NCI-H128 (cell line): ENCODE measurements at regions not wholly inside any gene's neighbourhood (a gene's known extent, or its start where the extent isn't known, plus 50 kb on each side); places are given as distances from the start of the nearest gene placed in this dataset.

Source experiments
- DNase-seq: peaks from one replicate; lab custom pipeline; 2025; ENCODE audit not compliant: unreplicated experiment; lab: John Stamatoyannopoulos, UW

DNA sequence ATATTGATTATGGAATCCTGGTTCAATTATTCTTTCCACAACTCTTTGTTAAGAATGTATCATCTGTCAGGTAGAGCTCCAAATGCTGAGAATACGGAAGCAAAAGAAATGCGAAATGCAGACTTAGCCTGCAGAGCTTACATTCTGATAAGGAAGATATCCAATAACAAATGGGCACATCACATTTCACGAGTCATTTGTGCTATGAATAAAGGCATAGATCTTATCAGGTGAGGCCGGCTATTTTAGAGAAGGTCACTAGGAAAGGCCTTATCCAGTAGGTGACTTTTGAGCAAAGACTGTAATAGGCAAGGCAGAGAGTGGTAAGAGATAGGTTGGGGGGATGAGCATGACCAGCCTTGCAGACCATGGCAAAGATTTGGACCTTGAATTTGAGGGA lies 174.3 kb upstream of the SERPINE2 start:
- DNase-seq, result no peak

GRCh38 chr2:224211791-224212190 lies 172.7 kb upstream of the SERPINE2 start:
- no peak for DNase-seq

GRCh38 chr2:224211181-224211480 lies 172.0 kb upstream of the SERPINE2 start:
- DNase-seq, result no peak

GRCh38 chr2:224210286-224211180 lies 171.4 kb upstream of the SERPINE2 start:
- no peak for DNase-seq

GRCh38 chr2:224209555-224210285 lies 170.6 kb upstream of the SERPINE2 start:
- no peak for DNase-seq

- DNase-seq, result no peak
Measured at GRCh38 chr2:224208443-224208842, 169.4 kb upstream of the SERPINE2 start.

DNA sequence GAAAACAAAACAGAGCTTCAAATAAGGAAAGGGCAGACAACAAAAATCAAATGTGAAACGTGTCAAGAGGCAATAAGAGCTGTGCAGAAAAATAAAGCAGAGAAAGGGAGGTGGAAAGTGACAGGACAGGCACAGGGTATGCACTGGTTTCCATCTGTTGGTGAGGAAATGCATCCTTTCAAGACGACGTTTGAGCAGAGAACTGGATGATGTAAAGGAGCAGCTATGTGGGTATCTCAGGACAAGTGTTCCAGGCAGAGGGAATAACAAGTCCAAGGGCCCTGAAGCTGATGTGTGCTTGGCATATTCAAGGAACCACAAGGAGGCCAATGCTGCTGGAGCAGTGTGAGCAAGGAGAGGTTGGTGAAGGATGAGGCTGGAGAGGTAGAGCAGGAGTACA lies 168.9 kb upstream of the SERPINE2 start:
- no peak for DNase-seq

DNA sequence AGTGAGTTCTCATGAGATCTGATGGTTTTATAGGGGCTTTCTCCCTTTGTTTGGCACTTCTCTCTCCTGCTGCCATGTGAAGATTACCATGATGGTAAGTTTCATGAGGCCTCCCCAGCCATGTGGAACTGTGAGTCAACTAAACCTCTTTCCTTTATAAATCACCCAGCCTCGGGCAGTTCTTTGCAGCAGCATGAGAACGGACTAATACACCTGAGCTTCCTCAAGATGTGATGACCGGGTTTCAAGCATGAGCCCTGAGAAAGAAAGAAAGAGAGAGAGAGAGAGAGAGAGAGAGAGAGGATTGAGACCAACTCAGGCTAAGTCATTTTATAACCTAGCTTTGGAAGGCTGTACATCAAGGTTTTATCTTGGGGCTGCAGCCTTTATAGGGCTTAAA lies 167.7 kb upstream of the SERPINE2 start:
- DNase-seq, result no peak

DNA sequence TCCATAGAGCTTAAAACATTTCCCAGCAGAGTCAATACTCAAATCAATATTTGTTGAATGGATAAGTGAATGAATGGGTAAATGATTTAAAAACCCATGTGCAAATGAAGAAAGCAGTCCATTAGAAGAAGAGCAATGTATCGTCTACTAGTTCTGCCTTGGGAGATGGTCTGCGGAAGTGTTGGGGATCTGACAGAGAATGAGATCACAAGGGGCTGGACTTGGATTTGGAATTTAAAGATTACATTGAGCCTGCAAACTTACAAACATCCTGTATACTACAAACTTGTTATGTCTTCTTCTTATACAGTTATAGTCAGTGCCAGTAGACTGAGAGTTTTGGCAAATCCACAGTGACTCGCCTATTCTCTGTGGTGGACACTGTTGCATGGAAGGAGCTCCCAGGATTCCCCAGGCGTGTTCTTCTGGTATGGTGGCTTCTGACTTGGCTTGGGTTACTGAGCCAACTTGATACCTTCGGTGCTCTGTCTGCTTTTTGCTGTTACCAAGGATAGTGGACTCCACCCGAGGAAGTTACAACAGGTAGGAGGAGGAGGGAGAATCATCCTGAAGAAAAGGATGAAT lies 163.3 kb upstream of the SERPINE2 start:
- no peak for DNase-seq

GRCh38 chr2:224198436-224198835 lies 159.3 kb upstream of the SERPINE2 start:
- no peak for DNase-seq

- no peak for DNase-seq
Measured at GRCh38 chr2:224196810-224197209, 157.7 kb upstream of the SERPINE2 start.

- no peak for DNase-seq
Measured at GRCh38 chr2:224195925-224196571, 157.0 kb upstream of the SERPINE2 start.

DNA sequence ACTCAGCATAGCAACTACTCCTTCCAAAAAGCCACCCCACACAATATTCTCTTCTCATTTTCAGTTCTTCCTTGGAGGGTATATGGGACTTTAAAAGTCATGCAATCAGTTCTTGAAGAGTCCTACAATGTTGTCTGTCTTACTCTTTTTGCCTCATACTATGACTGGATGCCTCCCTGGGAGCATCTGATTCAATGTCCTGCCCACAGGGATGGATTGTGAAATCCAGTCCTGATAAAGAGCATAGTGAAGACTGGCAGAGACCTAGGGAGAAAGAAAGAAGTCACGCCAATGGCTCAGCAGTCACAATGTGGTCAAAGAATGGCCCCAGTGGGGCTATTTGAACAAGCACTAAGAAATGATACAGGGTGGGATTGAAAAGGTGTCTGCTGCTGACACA lies 155.1 kb upstream of the SERPINE2 start:
- no peak for DNase-seq

- DNase-seq, result no peak
Measured at GRCh38 chr2:224191465-224191864, 152.4 kb upstream of the SERPINE2 start.

- no peak for DNase-seq
Measured at GRCh38 chr2:224190936-224191270, 151.8 kb upstream of the SERPINE2 start.

- no peak for DNase-seq
Measured at GRCh38 chr2:224190234-224190935, 151.3 kb upstream of the SERPINE2 start.

GRCh38 chr2:224187220-224187619 lies 148.1 kb upstream of the SERPINE2 start:
- DNase-seq, result no peak

- no peak for DNase-seq
Measured at GRCh38 chr2:224185023-224185601, 146.0 kb upstream of the SERPINE2 start.

DNA sequence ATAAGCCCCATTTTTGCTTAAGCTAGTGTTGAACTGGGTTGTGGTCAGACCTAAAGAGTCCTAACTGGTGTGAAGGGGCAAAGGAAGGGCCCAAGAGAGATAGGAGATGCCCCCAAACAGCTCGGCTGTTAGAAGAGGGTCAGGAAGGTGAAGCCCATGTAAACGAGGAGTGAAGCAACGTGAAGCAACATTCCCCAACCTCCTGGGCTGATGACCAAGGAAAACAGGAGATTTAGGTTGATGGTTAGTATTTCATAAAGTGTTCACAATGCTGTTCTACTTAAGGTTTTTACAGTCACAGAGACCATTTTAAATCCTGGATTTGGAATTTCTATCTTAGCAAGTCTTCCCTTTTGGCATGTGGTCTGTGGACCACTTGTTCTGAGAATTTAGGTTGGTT lies 144.0 kb upstream of the SERPINE2 start:
- no peak for DNase-seq

DNA sequence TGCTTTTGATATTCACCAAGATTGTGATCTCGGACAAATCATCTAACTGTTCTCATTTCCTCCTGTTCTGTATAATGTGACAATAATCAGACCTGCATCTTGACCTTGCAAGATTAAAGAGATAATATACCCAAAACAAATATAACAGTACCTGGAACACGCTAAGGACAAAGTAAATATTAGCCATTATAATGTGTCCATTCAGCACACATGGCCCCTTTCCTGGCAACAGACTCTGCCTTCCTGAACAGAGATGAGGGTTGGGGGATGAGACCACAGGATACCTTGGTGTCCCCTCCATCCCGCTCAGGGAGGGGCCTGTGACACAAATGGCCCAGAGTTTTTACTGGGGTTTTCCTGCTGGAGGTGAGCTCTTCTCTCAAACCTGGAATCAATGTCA lies 143.4 kb upstream of the SERPINE2 start:
- DNase-seq, result no peak
